ENCODE measurements at regions not wholly inside any gene's neighbourhood (a gene's known extent, or its start where the extent isn't known, plus 50 kb on each side); places are given as distances from the start of the nearest gene placed in this dataset.
"Not testable (repeated sequence)": the region's sequence is repeated elsewhere in the genome, so short reads cannot be mapped to it uniquely, and the experiment has no call there.

DNA sequence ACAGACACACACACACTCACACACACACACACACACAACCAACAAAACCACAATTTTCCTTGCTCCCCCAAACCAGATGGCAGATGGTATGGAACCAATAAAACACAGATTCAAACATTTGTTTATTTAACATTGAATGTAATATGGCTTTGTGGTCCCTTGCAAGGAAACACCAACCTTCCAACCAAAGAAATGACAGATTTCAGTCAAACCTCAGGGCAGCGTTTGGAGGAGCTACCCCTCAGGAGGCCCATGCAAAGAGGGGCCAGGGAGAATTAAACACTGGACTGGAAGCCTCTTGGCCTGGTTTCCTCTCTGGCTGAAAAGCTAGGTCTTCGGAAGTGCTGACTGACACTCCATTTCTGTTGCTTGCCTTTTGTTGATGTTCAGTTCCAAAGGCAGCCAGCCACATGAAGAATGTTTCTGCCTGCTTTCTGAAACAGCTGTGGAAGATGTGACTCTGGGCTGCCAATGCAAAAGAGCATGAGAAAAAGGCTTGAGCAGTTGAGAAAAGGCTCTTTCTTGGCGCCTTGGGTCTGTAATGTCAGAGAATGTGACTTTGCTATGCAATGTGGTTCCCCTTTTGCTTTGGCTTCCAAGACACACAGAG is 296.1 kb downstream of the RPLP1 start:
- no peak for DNase-seq

DNA sequence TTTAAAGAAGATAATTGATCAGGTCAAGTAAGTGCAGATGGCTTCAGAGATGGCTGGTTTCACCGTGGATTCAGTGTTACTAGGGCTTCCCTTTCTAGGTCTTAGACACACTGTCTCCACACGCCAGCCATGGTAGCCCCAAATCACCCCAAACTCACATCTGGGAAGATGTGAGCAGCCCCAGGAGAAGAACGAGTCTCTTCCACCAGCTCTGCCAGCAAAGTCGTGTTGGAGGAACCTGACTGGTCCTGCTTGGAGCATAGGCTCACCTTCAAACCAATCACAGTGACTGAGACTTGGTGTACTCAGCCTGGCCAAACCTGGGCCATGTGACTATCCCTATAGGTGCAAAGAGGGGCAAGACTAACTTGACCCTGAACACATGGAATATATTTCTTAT is 296.7 kb downstream of the RPLP1 start:
- DNase-seq: no peak

DNA sequence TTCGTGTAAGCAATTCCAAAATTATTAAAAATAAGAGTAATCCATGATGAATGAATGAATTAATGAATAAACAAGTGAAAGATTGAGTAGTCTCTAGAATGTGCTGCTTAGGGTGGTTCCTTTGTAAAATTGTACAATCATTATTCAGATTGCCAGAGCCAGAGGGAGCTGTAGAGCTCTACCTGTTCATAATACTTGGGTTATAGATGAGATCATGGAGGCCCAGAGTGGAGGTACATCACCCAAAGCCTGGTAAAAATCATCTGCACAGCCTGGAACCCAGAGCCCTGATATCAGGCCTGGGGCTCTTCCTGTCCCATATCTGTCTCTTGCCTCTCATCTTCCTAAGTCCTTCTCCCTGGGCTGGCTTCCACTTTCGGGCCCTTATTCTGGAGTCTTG is 297.2 kb downstream of the RPLP1 start:
- no peak for DNase-seq

DNA sequence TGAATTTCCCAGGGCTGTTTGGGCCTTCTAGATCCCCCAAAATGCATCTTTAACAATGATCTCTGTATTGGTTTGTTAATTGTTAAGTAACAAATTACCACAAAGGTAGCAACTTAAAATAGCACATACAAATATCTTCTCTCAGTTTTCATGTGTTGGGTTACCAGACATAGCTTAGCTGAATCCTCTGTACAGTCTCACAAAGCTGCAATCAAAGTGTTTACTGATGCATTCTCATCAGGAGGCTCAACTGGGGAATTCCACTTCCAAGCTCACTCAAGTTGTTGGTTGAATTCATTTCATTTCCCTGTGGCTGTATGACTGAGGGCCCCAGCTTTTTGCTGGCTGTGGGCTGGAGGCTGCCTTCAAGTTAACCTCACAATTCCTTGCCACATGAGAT is 297.6 kb downstream of the RPLP1 start:
- no peak for DNase-seq

DNA sequence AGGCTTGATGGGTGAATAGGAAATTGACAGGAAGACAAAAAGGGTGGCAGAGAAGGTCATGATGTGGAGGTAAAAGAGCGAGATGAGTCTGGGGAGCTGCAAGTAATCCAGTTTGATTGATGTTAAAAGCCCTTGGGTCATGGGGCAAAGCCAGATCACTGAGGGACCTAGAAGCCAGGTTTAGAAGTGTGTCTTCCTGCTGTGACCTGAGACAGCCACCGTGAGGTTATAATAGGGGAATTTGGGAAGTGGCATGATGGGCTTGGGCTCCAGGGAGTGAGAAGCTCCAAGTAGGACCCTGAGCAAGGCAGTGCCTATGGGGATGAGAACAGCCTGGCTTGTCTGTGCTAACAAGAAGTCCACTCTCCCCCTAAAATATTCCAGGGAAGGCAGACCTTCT is 298.5 kb downstream of the RPLP1 start:
- DNase-seq: no peak

DNA sequence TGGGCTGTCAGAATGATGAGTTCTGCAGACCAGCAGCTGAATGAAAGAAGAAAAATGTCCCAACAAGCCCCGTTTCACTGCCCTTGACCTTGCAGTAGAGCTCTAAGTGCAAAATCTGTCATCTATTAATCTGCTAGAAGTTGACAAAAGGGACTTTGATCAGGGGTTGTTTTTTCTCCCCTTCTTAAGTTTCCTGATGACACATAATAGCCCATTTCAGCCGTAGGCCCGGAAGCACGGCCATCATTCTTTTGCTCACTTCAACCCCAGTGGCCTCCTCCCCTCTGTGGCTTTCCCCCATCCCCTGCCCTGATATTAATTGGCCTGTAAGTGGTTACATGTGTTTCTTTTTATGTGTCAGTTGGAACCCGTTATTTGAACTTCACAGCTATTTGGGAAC is 298.9 kb downstream of the RPLP1 start:
- no peak for DNase-seq

DNA sequence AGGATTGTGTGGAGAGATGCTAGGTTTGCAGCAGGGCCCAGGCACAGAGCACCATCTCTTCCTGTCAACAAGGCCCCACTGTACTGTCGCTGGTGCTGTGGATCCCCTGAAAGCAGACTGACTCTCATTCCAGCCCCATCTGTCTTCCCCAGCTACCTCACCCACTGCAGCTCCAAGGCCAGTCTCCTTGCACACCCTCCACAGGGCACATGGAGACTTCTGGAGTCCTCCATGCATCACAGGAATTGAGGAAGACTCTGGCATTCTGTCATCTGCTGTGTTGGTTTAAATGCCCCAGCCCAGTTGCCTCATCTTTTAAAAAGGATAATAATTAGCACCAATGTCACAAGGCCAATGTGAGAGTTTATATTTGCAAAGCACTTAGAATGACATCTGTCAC is 301.2 kb downstream of the RPLP1 start:
- DNase-seq: no peak

DNA sequence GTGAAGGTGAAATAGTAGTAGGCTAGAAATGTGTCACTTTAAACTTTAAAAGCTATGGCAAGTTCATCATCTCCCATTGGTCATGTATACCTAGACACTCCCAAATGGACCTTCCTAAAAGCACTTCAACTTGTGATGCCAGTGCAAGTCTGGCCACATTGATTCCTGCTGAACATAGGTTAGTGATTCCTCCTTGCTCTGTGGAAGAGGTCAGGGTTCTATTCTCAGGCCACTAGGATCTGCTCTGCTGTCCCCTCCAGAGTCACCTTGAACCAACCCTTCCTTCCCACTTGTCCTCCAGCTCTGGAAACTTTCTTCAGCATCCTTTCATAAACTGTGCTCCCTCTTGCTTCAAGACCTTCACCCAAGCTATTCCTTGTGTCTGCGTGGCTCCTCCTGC is 301.7 kb downstream of the RPLP1 start:
- no peak for DNase-seq

DNA sequence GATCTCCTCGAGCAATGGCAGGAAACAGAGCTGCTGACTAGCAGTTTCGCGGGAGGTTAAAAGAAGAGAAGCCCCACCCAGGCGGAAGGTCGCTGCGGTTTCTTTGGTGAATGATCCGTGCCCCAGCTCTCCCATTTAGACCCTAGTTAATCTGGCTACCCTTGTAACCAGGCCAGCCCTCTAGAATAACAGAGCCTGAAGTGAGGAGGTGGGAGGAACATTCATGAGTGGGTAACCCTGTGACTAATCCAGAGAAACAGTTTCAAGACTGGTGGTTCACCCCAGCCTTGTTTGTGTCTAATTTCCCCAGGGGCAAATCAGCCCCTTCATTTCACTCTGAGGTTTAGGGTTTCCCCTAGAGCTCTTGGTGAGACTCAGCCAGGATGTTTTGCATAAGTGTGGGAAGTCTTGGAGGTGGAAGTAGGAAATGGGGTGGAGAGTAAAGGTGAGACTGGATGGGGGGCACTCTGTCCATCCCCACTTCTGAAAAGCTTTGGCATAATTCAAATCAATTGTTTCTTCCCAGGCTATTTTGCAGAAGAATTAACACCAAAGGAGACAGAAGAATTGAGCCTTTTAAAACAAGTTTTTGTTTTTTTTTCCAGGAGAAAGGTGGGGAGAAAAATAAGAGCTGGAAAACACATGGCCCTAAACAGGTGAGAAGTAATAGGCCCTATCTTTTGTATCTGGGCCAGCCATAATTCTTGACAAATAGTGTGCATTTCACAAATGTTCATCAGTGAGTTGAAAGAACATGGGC is 303.1 kb downstream of the RPLP1 start:
- no peak for DNase-seq

DNA sequence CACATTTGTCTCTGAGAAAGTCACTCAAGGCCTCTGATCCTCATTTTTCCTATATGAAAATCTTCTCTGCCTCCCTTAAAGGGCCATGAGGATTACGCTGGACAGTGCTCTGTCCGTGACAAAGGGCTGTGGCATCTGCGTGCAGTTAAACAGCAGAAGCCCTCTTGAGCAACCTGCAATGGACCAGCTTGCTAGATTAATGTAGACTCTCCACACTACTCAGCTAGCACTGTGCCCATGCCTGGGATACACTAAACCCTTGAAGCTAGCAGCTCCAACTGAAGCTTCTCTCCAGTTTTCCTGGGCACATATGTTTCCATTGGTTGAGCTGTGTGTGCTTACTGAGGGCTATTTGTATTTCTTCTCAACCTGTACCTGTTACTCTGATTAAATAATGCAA is 303.8 kb downstream of the RPLP1 start:
- DNase-seq: no peak

DNA sequence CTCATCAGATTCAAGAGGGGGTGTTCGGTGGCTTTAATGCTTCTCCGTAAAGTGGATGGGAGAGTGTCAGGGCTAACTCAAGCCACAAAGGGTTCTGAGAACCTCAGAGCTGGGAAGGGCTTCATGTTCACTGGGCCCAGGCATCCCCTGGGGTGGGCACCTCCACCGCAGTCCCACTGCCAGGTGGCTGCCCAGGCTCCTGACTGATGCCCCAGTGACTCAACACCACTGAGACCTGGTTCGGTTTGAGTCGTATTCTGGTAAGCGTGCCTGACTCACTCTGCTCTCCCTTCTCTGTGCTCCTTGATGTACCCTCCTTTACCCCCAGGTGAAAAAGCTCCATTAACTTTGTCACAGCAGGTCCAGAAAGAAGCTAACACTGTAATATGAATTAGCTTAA is 304.6 kb downstream of the RPLP1 start:
- no peak for DNase-seq

DNA sequence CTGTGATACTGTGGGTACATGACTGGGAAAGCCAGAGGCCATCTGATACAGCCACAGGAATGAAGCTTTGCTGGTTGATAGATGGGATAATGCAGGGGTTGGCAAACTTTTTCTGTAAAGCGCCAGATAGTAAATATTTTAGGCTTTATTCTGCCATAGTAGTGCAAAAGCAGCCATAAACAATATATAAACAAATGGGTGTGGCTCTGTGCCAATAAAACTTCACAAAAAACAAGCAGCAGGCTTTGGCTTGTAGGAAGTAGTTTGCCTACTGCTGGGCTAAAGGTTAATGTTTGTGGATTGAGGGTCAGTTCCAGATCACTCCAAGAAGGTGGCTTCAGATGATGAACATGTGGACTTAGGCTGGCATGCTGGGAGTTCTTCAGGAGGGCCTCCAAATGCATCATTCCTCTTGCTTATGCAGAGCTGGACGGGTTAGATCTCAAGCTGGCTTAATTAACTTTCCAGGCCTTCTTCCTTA is 305.7 kb downstream of the RPLP1 start:
- DNase-seq: no peak

DNA sequence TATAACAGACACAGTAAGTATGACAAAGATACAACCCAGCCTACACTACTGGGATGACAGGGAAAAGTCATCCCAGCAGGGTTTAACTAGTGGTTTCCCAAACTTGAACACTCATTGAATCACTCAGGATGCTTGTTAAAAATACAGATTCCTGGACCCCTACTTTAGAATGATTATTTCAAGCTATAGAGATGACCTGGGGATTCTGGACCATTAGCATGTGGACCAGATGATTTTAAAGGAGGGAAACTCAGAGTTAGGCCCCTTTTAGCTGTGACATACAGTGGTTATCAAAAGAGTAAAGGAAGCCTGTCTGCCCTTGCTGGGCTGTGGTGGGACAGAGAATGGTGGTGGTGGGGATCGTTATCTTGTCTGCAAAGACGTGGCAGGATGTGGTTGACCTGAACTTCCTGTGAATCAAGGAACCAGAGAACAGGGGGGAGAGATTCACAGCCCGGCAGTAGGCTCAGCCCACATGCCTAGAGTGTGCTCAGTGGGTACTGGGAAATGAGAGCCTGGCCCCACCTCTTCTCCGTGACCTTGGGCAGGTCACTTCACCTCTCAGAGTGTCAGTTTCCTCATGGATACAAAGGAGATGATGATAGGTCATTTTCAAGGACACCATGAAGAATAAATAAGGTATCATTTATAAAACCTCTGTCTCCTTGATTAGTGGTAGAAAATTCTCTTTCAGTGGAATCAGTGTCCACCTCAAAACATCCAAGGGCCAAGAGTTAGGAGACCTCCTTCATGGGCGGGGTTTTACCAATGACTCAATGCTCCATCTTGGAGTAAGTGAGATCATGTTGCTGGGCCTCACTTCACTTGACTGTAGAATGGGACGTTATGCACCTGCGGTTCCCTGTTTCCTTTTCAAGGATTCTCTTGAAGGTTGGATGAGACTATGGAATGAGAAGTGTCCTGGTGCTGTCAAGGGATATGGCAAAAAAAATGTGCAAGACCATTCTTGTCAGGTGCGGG is 306.5 kb downstream of the RPLP1 start:
- no peak for DNase-seq

DNA sequence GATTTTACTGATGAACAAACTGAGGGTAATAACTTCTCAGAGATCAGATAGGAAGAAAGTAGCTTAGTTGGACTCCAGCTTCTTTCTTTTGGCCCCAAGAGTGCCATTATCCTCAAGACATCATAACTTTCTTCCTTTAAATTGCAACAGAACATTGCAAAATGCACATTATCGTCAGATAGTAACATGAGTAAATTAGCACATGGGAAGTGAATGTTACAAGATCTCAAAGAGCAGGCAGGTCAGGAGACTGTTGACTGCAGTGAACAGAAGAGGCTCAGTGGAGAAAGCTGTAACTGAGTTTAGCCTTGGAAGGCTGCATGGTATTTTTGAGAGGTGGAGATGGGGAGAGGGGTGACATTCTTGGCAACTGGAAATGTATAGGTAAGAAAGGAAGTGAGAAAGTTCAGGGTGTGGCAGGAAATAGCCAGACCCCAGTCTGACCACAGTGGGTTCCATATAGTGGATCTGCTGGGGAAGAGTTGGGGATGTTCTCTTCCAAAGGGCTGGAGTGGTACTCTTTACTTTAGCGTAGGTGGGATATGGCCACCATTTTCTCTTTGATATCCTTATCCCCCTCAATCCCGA is 307.7 kb downstream of the RPLP1 start:
- no peak for DNase-seq

DNA sequence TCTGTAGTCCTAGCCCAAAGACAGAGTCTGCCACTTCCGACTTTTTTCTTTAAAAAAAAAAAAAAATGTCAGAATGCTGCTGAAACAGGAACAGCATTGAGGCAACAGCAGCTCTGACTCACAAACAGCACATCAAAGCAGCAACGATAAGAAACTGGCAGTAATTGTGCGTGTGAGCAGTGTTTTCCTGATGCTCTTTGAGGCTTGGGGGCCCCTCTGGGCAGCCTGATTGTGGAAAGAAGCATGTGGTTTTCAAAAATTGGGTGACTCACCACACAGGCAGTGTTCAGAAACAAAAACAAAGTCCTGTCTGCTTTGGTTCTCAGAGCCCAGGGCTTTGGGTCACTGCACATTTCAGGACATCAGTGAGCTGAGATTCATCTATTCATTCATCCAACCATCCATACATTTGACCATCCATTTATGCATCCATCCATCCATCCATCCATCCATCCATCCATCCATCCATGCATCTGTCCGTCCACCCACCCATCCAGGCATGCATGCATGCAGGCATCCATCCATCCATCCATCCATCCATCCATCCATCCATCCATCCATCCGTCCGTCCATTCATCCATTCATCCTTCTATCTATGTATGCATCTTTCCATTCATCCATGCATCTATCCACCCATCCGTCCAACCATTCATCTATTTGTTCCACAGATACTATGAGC is 308.4 kb downstream of the RPLP1 start:
- no peak for DNase-seq

DNA sequence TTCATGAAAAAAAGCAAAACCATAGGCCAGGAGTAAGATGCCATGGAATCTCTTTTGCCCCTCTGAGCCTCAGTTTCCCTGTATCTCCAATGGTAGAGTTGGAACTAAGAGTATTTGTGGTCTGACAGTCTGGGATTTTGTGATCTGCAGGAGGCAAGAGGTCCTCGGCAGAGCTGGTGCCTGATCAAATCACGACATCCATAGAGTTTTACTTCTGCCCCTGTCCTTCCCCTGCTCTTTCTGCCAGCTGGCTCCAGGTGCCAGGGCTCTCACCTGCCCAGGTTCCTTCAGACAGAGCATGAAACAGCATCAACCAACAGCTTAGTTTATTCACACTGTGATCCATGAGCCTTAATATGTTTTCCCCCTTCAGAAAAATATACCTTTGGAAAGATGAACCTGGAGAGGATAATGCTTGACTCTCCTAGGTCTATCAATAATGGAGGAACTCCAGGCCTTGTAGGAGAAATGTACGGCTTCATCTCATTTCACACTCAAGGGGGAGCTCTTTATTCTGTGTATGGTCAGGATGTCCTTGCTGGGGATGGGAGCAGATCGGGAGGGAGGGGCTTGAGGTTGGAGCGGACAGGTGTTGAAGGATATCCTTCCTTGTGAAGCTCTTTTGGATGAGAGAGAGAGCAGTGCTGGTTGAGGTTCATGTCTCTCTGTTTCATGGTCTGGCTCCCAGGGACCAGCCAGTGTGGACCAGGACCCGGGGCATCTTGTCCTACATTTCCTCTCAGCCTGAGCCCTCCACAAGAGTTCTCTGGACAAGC is 309.9 kb downstream of the RPLP1 start:
- DNase-seq: no peak

DNA sequence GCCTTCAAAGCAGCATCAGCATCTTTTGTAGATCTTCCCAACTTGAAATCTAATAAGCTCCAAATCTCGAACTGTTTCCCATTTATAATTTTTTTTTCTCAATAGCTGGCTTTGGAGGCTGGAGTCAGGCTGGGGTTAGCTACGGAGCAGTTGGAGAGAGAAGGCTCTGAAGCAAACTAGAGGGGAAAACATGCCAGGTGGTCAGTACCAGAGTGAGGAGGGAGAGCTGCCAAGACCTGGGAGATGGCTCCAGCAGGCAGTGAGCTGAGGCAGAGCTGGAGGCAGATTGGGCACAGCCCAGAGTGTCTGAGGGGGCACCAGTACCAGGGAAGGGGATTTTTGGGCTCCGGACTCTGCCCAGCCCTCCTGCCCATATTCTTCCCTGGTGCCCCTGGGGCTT is 311.2 kb downstream of the RPLP1 start:
- no peak for DNase-seq

DNA sequence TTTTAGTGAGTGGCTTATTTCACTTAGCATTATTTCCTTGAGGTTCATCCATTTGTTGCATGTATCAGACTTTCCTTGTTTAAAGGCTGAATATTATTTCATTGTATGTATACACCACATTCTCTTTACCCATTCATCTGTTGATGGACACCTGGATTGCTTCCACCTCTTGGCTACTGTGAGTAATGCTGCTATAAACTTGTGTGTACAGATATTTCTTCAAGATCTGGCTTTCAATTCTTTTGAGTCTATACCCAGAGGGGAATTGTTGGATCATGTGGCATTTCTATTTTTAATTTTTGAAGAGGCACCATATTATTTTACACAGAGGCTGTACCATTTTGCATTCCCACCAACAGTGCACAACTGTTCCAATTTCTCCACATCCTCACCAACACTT is 313.5 kb downstream of the RPLP1 start:
- no peak for DNase-seq

DNA sequence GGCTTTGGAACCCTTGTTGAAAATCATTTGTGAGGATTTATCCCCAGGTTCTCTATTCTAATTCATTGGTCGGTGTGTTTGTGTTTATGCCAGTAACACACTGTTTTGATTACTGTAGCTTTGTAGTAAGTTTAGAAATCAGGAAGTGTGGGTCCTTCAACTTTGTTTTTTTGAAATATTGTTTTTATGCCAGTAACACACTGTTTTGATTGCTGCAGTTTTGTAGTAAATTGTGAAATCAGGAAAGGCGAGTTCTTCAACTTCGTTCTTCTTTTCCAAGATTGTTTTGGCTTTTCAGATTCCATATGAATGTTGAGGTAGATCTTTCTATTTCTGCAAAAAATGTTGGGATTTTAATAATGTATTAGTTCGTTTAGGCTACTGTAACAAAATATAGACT is 314.6 kb downstream of the RPLP1 start:
- DNase-seq: no peak

DNA sequence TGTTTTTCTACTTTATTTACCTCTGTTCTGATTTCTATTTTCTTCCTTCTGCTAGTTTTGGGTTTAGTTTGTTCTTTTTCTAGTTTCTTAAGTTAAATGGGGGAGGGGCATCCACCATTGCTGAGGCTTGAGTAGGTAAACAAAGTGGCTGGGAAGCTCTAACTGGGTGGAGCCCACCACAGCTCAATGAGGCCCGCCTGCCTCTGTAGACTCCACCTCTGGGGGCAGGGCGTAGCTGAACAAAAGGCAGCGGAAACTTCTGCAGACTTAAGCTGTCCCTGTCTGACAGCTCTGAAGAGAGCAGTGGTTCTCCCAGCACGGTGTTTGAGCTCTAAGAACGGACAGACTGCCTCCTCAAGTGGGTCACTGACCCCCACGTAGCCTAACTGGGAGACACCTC is 316.7 kb downstream of the RPLP1 start:
- not testable (repeated sequence) for DNase-seq

DNA sequence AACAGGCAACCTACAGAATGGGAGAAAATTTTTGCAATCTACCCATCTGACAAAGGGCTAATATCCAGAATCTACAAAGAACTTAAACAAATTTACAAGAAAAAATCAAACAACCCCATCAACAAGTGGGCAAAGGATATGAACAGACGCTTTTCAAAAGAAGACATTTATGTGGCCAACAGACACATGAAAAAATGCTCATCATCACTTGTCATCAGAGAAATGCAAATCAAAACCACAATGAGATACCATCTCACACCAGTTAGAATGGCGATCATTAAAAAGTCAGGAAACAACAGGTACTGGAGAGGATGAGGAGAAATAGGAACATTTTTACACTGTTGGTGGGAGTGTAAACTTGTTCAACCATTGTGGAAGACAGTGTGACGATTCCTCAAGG is 321.6 kb downstream of the RPLP1 start:
- DNase-seq: not testable (repeated sequence)

DNA sequence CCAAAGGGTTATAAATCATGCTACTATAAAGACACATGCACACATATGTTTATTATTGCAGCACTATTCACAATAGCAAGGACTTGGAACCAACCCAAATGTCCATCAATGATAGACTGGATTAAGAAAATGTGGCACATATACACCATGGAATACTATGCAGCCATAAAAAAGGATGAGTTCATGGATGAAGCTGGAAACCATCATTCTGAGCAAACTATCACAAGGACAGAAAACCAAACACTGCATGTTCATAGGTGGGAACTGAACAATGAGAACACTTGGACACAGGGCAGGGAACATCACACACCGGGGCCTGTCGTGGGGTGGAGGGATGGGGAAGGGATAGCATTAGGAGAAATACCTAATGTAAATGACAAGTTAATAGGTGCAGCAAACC is 322.1 kb downstream of the RPLP1 start:
- not testable (repeated sequence) for DNase-seq
